Activated T-helper 1 cell treated with anti-CD3 and anti-CD28 coated beads, Interleukin-12 subunit alpha, Interleukin-12 subunit beta, Interleukin-2, Interleukin-4 antibody, amounts not matched to agents 30 ng/mL and 10 ng/mL and 1 ng/mL, durations not matched to agents 14 hours and 24 hours and 36 hours (primary cell): ENCODE measurements at regions not wholly inside any gene's neighbourhood (a gene's known extent, or its start where the extent isn't known, plus 50 kb on each side); places are given as distances from the start of the nearest gene placed in this dataset.
"Not testable (repeated sequence)": the region's sequence is repeated elsewhere in the genome, so short reads cannot be mapped to it uniquely, and the experiment has no call there.

ENCODE experiments used
- DNase-seq: peaks from one replicate; pipeline ENCODE4 v3.0.0; 2021; ENCODE audit warnings: low spot score
- H3K27ac Mint-ChIP-seq: one replicate; pipeline ENCODE4 v1.8.0; 2021; ENCODE audit warnings: mild to moderate bottlenecking, mixed read lengths
- H3K27me3 Mint-ChIP-seq: one replicate; pipeline ENCODE4 v1.8.0; 2022; ENCODE audit warnings: mild to moderate bottlenecking, moderate library complexity, mixed read lengths; ENCODE audit not compliant: insufficient read depth
- H3K36me3 Mint-ChIP-seq: one replicate; pipeline ENCODE4 v1.8.0; 2021; ENCODE audit warnings: low read depth, mixed read lengths
- H3K4me1 Mint-ChIP-seq: one replicate; pipeline ENCODE4 v1.8.0; 2021; ENCODE audit warnings: low read depth, mixed read lengths
- H3K4me3 Mint-ChIP-seq: one replicate; pipeline ENCODE4 v1.8.0; 2021; ENCODE audit warnings: mild to moderate bottlenecking, moderate library complexity, mixed read lengths
- H3K9me3 Mint-ChIP-seq: one replicate; pipeline ENCODE4 v1.8.0; 2021; ENCODE audit warnings: mixed read lengths
- intact Hi-C: fragments of 100-400 bp; cut with micrococcal nuclease; formaldehyde crosslinking; loops from one replicate; pipeline ENCODE4 v1.15.1; 2024

DNA sequence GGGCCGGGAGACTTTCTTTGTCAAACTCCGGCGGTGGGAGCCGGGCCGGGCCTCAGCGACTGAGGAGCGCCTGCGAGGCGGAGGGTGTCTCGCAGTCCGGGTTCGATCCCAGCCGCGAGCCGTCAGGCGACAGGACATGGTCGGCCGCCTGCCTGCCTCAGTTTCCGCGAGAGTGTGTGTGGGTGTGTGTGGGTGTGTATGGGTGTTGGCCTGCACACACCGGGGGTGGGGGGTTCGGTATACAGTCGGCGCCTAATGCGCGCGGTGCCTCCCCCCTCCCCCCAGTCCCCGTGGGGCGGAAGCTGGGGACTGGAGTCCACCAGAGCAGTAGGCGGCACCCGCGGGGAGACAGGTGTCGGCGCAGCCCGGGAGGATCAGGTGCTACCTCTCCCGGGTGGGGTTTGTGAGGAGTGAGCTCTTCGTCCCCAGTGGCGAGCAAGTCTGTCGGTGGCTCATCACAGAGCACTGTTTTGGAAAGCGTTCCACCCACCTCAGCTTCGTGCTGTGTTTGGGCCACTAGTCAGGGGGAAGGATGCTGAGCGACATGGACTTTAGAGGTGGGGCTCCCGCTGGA lies 246.3 kb downstream of the GOLGA6L6 start:
- Mint-ChIP-seq H3K4me1 (no peaks in the 10 kb centered on the region), H3K27me3 (no peaks in the 10 kb centered on the region), H3K9me3 (no peaks in the 10 kb centered on the region), H3K4me3 (no peak overlapping the region), H3K27ac (no peak overlapping the region), H3K36me3 (no peaks in the 10 kb centered on the region)
- intact Hi-C loops, result no loop called here
- no peak for DNase-seq

DNA sequence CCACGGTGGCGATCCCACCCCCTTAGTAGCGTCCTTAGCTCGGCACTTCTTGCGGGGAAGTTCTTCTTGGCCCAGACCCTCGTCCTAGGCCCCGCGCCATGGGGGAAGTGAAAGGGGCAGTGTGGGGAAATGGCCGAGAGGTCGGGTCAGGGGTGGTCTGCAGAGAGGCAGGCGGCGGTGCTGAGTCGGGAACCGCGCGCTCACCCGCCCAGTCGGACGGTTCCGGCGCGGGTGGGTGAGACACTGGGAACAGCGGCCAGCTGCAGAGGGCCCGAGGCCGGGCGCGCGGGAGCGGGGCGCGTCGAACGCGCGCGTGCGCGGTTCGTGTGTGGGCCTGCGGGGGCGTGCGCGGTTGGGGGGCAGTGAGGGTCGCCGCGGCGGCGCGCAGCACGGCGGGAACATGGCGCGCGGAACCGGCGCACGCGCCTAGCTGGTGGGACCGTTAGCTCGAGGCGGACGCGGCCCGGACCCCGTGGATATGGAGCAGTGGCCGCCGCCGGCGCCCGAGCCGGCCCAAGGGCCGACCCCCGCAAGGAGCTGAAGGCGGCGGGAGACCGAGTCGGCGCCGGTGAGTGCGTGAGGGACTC lies 246.9 kb downstream of the GOLGA6L6 start:
- Mint-ChIP-seq H3K27ac (no peak overlapping the region), H3K27me3 (no peaks in the 10 kb centered on the region), H3K4me3 (no peak overlapping the region), H3K36me3 (no peaks in the 10 kb centered on the region), H3K4me1 (no peaks in the 10 kb centered on the region), H3K9me3 (no peaks in the 10 kb centered on the region)
- no peak for DNase-seq
- intact Hi-C loops, result no loop called here

DNA sequence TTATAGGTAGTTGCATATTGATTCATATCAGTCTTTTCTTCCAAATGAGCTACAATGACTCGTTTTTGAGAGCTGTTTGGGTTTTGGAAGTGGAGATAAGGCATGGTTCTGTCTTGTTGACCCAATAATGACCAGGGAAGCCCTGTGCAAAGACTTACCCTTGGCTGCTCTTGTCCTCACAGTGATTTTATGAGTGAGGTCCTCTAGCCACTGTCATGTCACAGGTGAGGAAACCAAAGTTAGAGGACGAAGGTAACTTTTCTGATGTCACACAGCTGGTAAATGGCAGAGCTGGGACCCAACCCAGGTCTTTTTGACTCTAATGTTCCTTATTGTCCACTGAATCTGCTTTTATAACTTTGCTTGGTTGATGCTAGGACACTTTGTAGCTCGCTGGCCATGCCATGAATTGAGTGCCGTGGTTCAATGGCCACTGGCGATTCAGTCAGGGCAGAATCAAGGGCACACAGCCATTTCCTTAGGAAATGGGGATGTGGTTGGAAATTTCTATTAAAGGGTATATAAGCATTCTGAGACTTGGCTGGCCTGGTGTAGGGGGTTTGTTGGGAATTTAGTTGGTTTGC lies 249.1 kb downstream of the GOLGA6L6 start:
- H3K4me3 Mint-ChIP-seq, H3K9me3 Mint-ChIP-seq, H3K4me1 Mint-ChIP-seq, H3K27ac Mint-ChIP-seq, H3K27me3 Mint-ChIP-seq, DNase-seq, intact Hi-C loops, H3K36me3 Mint-ChIP-seq: not testable (repeated sequence)

DNA sequence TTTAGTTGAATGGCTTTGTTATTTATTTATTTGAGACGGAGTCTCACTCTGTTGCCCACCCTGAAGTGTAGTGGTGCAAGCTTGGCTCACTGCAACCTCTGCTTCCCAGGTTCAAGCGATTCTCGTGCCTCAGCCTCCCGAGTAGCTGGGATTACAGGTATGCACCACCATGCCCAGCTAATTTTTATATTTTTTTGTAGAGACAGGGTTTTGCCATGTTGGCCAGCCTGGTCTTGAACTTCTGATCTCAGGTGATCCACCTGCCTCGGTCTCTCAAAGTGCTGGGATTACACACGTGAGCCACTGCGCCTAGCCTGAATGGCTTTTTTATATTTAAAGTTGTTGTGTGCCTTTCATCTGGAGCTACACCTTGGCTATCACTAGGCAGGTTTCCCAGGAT lies 250.0 kb downstream of the GOLGA6L6 start:
- H3K27ac Mint-ChIP-seq, H3K36me3 Mint-ChIP-seq, H3K4me3 Mint-ChIP-seq, H3K9me3 Mint-ChIP-seq, H3K27me3 Mint-ChIP-seq, intact Hi-C loops, DNase-seq, H3K4me1 Mint-ChIP-seq: not testable (repeated sequence)

DNA sequence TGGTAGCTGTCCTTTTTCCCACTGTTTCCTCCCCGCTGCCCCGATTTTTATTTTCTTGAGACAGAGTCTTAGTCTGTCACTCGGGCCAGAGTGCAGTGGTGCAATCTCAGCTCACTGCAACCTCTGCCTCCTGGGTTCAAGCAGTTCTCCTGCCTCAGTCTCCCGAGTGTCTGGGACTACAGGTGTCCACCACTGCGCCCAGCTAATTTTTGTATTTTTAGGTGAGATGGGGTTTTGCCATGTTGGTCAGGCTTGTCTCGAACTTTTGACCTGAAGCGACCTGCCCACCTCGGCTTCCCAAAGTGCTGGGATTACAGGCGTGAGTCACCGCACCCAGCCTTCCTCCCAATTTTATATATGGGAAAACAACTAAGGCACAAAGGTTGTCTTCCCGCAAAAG lies 251.0 kb downstream of the GOLGA6L6 start:
- H3K4me1 Mint-ChIP-seq, DNase-seq, H3K36me3 Mint-ChIP-seq, H3K9me3 Mint-ChIP-seq, H3K27ac Mint-ChIP-seq, intact Hi-C loops, H3K27me3 Mint-ChIP-seq, H3K4me3 Mint-ChIP-seq: not testable (repeated sequence)

DNA sequence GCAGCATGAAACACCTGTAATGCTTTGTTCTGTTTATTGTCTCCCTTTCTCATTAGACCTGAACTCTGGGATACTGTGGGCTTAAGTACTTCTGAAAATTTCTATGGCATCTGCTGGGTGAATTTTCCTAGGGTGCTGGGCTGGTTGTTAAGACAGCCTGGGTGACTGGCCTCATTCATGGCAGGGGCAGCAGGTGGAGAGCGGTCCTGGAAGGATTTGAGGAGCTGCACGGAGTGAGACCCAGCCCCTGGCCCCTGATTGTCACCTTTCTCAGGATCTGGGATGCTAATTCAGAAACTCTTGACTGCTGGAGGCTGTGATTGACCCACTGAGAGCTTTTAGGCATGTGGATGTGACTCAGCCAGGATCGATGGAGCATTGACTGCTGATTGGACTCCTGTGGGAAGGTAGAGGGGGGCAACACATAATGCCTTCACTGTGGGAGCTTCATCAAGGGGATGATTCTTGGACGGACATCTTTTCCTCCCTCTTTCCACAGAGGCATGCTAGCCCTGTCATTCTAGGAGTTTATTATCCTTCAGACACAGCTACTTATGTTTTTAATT lies 252.0 kb downstream of the GOLGA6L6 start:
- intact Hi-C loops, H3K27me3 Mint-ChIP-seq, H3K27ac Mint-ChIP-seq, DNase-seq, H3K9me3 Mint-ChIP-seq, H3K4me3 Mint-ChIP-seq, H3K4me1 Mint-ChIP-seq, H3K36me3 Mint-ChIP-seq: not testable (repeated sequence)

DNA sequence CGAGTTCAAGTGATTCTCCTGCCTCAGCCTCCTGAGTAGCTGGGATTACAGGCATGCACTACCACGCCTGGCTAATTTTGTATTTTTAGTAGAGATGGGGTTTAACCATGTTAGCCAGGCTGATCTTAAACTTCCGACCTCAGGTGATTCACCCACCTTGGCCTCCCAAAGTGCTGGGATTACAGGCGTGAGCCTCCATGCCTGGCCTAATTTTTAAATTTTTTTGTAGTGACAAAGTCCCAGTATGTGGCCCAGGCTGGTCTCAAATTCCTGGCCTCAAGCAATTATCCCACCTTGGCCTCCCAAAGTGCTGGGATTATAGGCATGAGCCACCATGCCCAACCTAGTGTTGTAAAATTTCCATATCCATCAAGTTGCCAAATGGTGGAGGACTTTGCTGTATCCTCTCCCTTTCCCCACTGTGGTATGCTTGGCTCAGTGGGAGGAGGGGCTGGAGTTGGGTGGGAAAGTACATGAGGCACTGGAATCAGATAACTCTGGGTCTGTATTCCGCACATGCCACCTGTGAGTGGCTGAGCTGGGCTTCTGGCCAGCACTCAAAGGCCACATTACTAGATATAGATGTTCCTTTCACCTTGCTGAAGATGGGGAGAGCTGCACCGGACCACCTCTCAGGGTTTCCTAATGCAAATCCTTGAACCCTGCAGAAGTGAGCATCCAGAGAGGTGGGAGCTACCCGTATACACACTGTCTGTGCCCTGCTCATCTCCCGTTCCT lies 252.6 kb downstream of the GOLGA6L6 start:
- H3K4me1 Mint-ChIP-seq, H3K27ac Mint-ChIP-seq, H3K9me3 Mint-ChIP-seq, H3K36me3 Mint-ChIP-seq, H3K27me3 Mint-ChIP-seq, H3K4me3 Mint-ChIP-seq, intact Hi-C loops, DNase-seq: not testable (repeated sequence)

DNA sequence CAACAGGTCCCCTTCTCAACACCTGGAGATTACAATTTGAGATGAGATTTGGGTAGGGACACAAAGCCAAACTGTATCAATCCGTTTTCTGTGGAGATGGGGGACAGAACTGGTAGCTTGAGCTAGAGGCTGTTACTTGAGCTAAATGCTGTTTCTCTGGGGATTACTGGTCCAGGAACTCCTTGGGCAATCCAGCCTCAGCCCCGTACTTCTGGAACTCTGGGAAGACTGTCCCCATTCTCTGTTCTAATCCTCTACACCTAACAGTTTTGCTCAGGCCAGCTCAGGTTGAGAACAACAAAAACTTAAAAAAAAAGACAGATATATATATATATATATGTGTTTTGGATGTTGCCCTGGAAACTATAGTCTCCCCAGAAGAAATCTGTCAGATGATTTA lies 255.0 kb downstream of the GOLGA6L6 start:
- DNase-seq, H3K9me3 Mint-ChIP-seq, H3K27ac Mint-ChIP-seq, H3K4me3 Mint-ChIP-seq, H3K27me3 Mint-ChIP-seq, H3K36me3 Mint-ChIP-seq, H3K4me1 Mint-ChIP-seq, intact Hi-C loops: not testable (repeated sequence)

DNA sequence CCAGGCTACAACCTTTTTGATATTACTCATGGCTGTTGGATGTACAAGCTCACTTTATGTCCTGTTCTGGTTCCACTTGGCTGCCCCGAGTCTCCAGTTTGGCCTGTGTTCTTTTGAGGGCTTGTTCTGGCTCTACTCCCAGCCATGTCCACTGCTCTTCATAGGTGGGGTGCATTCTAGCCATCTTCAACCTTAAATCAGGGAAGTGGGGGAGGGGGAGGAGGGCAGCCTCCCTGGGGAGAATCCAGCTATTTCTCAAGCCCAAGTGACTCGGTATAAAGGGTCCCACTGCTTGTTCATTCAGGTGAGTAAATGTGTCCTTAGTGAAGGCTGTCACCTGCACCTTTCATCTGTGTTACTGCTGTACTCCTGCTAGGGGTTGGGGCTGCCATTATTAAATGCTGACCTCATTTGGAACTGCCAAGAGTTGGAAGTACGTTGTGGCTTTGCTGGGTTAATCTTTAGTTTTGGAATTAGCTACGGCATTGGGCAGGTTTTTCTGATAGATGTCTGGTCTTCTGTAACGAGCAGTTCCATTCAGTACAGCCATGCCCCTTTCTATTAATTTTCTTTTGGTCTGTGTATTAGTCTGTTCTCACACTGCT lies 255.8 kb downstream of the GOLGA6L6 start:
- H3K27ac Mint-ChIP-seq, H3K36me3 Mint-ChIP-seq, H3K4me3 Mint-ChIP-seq, H3K4me1 Mint-ChIP-seq, H3K9me3 Mint-ChIP-seq, H3K27me3 Mint-ChIP-seq, intact Hi-C loops, DNase-seq: not testable (repeated sequence)

DNA sequence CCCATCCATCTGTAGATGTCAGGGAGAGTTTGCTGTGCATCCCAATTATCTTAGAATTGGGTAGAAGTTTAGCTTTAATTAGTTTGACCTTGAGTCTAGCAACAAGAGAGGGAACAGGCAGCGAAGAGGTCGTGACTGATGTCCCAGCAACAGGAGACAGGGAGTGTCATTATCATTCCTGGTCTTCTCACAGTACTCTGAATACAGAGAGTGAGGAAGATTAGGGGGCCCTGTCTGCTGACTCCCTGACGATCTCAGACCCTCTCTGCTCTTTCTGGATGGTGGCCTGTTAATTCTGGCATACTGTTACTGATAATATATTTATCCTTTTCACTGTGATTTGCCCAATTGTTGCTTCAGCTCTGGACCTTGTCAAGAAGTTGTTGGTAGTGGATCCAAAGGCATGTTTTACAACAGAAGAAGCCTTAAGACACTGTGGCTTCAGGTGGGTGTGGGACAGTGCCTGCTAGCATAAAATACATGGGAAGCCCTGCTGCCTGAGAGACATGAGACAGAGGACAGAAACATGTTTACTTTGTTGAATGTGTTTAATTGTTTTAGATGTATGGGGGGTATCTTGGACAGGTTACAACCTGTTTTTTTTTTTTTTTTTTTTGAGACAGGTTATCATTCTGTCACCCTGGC lies 256.6 kb downstream of the GOLGA6L6 start:
- H3K27me3 Mint-ChIP-seq, H3K9me3 Mint-ChIP-seq, intact Hi-C loops, H3K27ac Mint-ChIP-seq, H3K4me3 Mint-ChIP-seq, DNase-seq, H3K4me1 Mint-ChIP-seq, H3K36me3 Mint-ChIP-seq: not testable (repeated sequence)

DNA sequence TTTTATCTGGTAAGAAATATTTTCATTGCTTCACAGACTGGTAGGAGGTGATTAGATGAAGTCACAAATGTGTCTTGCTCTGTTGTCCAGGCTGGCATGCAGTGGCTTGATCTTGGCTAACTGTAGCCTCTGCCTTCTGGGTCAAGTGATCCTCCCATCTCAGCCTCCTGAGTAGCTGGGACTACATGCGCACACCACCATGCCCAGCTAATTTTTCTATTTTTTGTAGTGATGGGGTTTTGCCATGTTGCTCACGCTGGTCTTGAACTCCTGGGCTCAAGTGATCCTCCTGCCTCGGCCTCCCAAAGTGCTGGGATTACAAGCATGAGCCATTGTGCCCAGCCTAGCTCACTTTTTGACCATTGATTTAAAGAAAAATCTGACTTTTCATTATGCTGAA lies 257.9 kb downstream of the GOLGA6L6 start:
- DNase-seq, intact Hi-C loops, H3K27ac Mint-ChIP-seq, H3K27me3 Mint-ChIP-seq, H3K4me1 Mint-ChIP-seq, H3K36me3 Mint-ChIP-seq, H3K9me3 Mint-ChIP-seq, H3K4me3 Mint-ChIP-seq: not testable (repeated sequence)

DNA sequence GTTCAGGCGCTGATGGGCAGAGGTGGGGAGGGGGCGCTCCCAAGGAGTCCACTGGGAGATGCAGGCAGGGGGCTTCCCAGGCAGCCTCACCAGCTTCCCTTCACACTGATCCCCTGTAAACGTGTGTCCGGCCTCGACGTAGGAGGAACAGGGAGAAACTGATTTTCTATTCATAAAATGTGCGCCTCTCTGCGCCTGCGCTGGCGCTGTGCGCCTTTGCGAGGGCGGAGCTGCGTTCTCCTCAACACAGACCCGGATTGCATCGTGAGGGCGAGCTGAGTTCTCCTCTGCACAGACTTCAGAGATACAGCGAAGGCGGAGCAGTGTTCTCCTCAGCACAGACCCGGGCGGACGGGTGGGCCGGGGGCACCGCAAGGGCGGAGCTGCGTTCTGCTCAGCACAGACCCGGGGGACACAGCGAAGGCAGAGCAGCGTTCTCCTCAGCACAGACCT lies 259.1 kb downstream of the GOLGA6L6 start:
- intact Hi-C loops, H3K4me3 Mint-ChIP-seq, H3K27ac Mint-ChIP-seq, H3K9me3 Mint-ChIP-seq, H3K4me1 Mint-ChIP-seq, H3K36me3 Mint-ChIP-seq, H3K27me3 Mint-ChIP-seq, DNase-seq: not testable (repeated sequence)
